NT2/D1 (cell line): ENCODE measurements at regions not wholly inside any gene's neighbourhood (a gene's known extent, or its start where the extent isn't known, plus 50 kb on each side); places are given as distances from the start of the nearest gene placed in this dataset.

Experiments used
- SUZ12 ChIP-seq: IDR thresholded peaks from 2 replicates; pipeline ENCODE4 v1.6.1; 2011; ENCODE audit not compliant: insufficient read length, insufficient read depth; ENCODE audit errors: extremely low read depth
- YY1 ChIP-seq: IDR thresholded peaks from 2 replicates; pipeline ENCODE4 v1.6.1; 2011; ENCODE audit not compliant: insufficient read length, insufficient read depth
- ZNF274 ChIP-seq: IDR thresholded peaks from 2 replicates; pipeline ENCODE4 v1.6.1; 2011; ENCODE audit warnings: mild to moderate bottlenecking, low read depth, low read length

DNA sequence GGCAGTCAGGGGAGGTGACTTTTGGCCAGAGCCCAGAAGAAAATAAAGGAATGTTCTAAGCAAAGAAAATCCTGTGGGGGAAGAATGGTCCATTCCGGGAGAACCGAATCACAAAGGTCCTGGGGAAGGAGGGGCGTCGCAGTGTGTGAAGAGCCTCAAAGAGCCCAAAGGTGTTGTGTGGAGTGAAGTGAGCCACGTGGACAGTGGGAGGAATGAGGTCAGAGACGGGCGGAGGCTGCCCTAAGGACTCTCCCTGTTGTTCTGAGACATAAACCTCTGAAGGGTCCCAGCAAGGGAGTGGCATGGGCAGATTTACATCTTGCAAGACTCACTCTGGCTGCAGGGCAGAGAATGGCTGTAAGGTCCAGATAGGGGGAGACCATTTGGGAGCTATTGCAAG lies 91.3 kb upstream of the SEC11C start:
- TF ChIP-seq YY1, result no peak
- TF ChIP-seq SUZ12, result no peak
- no peak for TF ChIP-seq ZNF274
